ENCODE measurements at regions not wholly inside any gene's neighbourhood (a gene's known extent, or its start where the extent isn't known, plus 50 kb on each side); places are given as distances from the start of the nearest gene placed in this dataset.

GRCh38 chrX:93420525-93421082, 252.8 kb downstream of the NAP1L3 start:
- TF ChIP-seq POLR2A (IDR thresholded peaks at IDR 0.05) (no peak), CTCF (IDR thresholded peaks at IDR 0.05 in 4 of 5, conservative IDR thresholded peaks at IDR 0.05 in 1 of 5) (no peak)

All from gastrocnemius medialis (tissue), 4 donors.